Anterior cingulate cortex (tissue), 58 donors: ENCODE measurements at regions not wholly inside any gene's neighbourhood (a gene's known extent, or its start where the extent isn't known, plus 50 kb on each side); places are given as distances from the start of the nearest gene placed in this dataset.
A peak's percentile ranks its signal among the peaks of the same experiment; 100 is the strongest.
"Not testable (repeated sequence)": the region's sequence is repeated elsewhere in the genome, so short reads cannot be mapped to it uniquely, and the experiment has no call there.

ENCODE experiments used
- DNase-seq, 58 donors: peaks; one replicate each; lab custom pipeline; 2025; lab: John Stamatoyannopoulos, UW

- no peak for DNase-seq
Measured at GRCh38 chr10:37478381-37478780, 353.0 kb downstream of the ANKRD30A start.

- no peak for DNase-seq
Measured at GRCh38 chr10:37476285-37476684, 350.9 kb downstream of the ANKRD30A start.

GRCh38 chr10:37474645-37475044 is 349.2 kb downstream of the ANKRD30A start:
- no peak for DNase-seq

DNA sequence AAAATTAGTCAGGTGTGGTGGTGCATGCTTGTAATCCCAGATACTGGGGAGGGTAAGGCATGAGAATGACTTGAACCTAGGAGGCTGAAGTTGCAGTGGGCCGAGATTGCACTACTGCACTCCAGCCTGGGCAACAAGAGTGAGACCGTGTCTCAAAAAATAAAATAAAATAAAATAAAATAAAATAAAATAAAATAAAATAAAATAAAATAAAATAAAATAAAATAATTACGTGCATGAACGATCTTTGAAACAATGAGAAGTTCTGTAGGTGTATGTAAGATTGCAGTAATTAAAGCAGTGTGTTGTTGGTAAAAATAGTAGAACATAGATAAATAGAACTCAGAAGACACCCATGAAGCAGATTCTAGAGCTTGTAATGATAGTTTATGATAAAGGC is 348.5 kb downstream of the ANKRD30A start:
- DNase-seq = no peak

DNA sequence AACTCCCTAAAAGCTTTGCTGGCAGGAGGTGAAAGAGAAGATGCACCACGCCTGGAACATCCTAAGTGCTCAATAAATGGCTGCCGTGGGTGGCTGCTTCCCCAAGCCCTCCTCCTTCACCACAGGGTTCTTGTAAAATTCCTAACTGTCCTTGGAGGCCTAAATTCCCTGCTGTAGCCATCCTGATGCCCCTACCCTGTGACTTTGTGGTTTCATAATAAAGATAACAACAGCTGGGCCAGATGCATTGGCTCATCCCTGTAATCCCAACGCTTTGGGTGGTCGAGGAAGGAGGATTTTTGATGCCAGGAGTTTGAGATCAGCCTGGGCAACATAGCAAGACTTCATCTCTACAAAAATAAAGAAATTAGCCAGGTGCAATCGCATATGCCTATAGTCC is 341.8 kb downstream of the ANKRD30A start:
- DNase-seq = no peak

- DNase-seq = no peak
Measured at GRCh38 chr10:37456456-37456855, 331.1 kb downstream of the ANKRD30A start.

GRCh38 chr10:37448161-37448560 is 322.8 kb downstream of the ANKRD30A start:
- no peak for DNase-seq

GRCh38 chr10:37442882-37443281 is 317.5 kb downstream of the ANKRD30A start:
- DNase-seq = no peak

DNA sequence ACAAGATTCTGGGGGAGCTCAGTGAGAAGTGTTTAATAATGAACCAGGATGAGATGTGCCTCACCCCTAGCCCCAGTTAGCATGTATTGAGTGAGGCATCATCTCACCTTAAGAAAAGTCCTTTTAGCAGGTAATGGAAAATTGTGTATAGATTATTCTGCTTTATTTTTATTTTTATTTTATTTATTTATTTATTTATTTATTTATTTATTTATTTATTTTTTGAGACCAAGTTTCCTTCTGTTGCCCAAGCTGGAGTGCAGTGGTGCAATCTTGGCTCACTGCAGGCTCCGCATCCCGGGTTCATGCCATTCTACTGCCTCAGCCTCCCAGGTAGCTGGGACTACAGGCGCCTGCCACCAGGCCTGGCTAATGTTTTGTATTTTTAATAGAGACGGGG is 315.8 kb downstream of the ANKRD30A start:
- DNase-seq = not testable (repeated sequence)

DNA sequence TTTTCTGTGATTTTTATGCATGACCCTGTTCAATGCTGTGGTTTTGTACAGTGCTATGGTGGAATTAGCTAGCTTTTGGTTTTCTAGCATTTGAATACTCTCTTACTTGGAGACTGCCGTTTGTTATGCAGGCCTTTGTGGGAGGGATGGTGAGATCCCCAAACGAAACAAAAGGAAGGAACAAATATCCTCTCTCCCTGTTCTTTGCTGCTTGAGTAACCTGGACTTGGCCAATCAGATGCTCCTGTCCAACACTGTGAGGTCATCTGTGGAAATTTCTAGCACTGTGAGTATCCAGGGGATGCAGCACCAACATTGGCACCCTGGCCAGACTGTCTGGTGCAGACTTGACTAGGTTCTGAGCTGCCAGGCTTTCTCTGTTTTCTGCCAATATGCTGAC is 314.4 kb downstream of the ANKRD30A start:
- DNase-seq = peak in 4 of 58 donors; percentile 1 to 14 (median 8)

DNA sequence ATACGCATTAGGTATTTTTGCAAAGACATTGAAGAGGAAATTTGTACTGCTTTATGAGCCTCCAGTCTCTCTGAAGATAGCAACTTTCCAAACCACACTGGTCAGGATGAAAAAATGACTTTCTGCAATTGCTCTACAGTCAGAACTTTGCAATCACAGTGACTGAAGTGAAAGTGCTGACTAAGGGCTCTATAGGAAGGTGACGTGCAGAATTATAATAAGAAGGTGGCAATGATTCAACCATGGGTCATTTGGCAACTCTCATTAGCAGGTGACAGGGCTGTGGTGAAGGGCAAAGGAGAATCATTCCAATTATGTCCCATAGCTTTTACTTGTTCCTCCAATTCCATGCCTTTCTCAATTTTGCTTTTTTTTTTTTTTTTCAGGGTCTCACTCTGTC is 311.0 kb downstream of the ANKRD30A start:
- DNase-seq = no peak

DNA sequence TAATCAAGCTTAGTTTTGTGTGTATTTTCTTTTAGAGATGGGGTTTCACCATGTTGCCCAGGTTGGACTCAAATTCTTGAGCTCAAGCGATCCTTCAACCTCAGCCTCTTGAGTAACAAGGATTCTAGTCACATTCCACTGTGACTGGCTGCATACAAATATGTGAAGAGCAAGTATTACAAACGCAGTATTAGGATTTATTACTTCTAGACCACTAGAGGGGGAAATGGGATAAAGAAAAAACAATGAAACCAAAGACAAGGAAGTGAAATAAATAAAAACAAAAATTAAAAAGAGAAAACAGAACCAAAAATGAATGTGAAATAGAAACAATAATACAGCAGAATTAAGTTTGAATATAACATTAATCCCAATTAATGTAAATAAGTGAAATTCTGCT is 308.7 kb downstream of the ANKRD30A start:
- DNase-seq = no peak
